ENCODE measurements at regions not wholly inside any gene's neighbourhood (a gene's known extent, or its start where the extent isn't known, plus 50 kb on each side); places are given as distances from the start of the nearest gene placed in this dataset.
"Not testable (repeated sequence)": the region's sequence is repeated elsewhere in the genome, so short reads cannot be mapped to it uniquely, and the experiment has no call there.

- no peaks in the 10 kb centered on the region for H3K36me3 ChIP-seq (ENCODE audit: control insufficient read depth in 5 of 5, insufficient read depth in 5 of 5, low read length in 5 of 5)
- peaks cover 0 to 11% (median 0%) of the 10 kb centered on the region in 5 donors for H3K4me1 ChIP-seq (ENCODE audit: control insufficient read depth in 5 of 5, insufficient read depth in 5 of 5, low read length in 5 of 5)
- no peaks in the 10 kb centered on the region for H3K27me3 ChIP-seq (ENCODE audit: control insufficient read depth in 5 of 5, insufficient read depth in 4 of 5, low read length in 5 of 5)
- H3K27ac ChIP-seq (ENCODE audit: low read depth, low read length), result peak overlapping the region; percentile 6
- H3K9me3 ChIP-seq (ENCODE audit: control insufficient read depth in 5 of 5, low read length in 5 of 5), result peaks cover 0 to 4% (median 0%) of the 10 kb centered on the region in 5 donors
- no peak overlapping the region for H3K4me3 ChIP-seq (ENCODE audit: low read depth in 1 of 5, low read length in 5 of 5)
- no peak overlapping the region for H3K9ac ChIP-seq (ENCODE audit: low read length in 5 of 5)
Measured at GRCh38 chr3:191721390-191721861, 260.5 kb downstream of the PYDC2 start.

- Histone ChIP-seq H3K9me3 (ENCODE audit: control insufficient read depth in 5 of 5, low read length in 5 of 5) (peaks cover 0 to 4% (median 0%) of the 10 kb centered on the region in 5 donors), H3K4me1 (ENCODE audit: control insufficient read depth in 5 of 5, insufficient read depth in 5 of 5, low read length in 5 of 5) (peaks cover 0 to 11% (median 0%) of the 10 kb centered on the region in 5 donors), H3K4me3 (ENCODE audit: low read depth in 1 of 5, low read length in 5 of 5) (no peak overlapping the region), H3K36me3 (ENCODE audit: control insufficient read depth in 5 of 5, insufficient read depth in 5 of 5, low read length in 5 of 5) (no peaks in the 10 kb centered on the region), H3K27me3 (ENCODE audit: control insufficient read depth in 5 of 5, insufficient read depth in 4 of 5, low read length in 5 of 5) (no peaks in the 10 kb centered on the region), H3K9ac (ENCODE audit: low read length in 5 of 5) (no peak overlapping the region), H3K27ac (ENCODE audit: low read depth, low read length) (peak overlapping the region; percentile 6)
Measured at GRCh38 chr3:191721990-191722389, 261.0 kb downstream of the PYDC2 start.

GRCh38 chr3:191727338-191727737, 266.4 kb downstream of the PYDC2 start:
- peaks cover 0 to 4% (median 0%) of the 10 kb centered on the region in 5 donors for H3K9me3 ChIP-seq (ENCODE audit: control insufficient read depth in 5 of 5, low read length in 5 of 5)

GRCh38 chr3:191728186-191728585, 267.2 kb downstream of the PYDC2 start:
- H3K4me1 ChIP-seq (ENCODE audit: control insufficient read depth in 5 of 5, insufficient read depth in 5 of 5, low read length in 5 of 5), result no peaks in the 10 kb centered on the region
- no peak overlapping the region for H3K27ac ChIP-seq (ENCODE audit: low read depth, low read length)
- no peak overlapping the region for H3K4me3 ChIP-seq (ENCODE audit: low read depth in 1 of 5, low read length in 5 of 5)
- no peaks in the 10 kb centered on the region for H3K36me3 ChIP-seq (ENCODE audit: control insufficient read depth in 5 of 5, insufficient read depth in 5 of 5, low read length in 5 of 5)
- peaks cover 0 to 4% (median 0%) of the 10 kb centered on the region in 5 donors for H3K9me3 ChIP-seq (ENCODE audit: control insufficient read depth in 5 of 5, low read length in 5 of 5)
- H3K27me3 ChIP-seq (ENCODE audit: control insufficient read depth in 5 of 5, insufficient read depth in 4 of 5, low read length in 5 of 5), result no peaks in the 10 kb centered on the region
- H3K9ac ChIP-seq (ENCODE audit: low read length in 5 of 5), result no peak overlapping the region

More at GRCh38 chr3:191727338-191727737, 266.4 kb downstream of the PYDC2 start:
- no peak overlapping the region for H3K4me3 ChIP-seq (ENCODE audit: low read depth in 1 of 5, low read length in 5 of 5)
- H3K27me3 ChIP-seq (ENCODE audit: control insufficient read depth in 5 of 5, insufficient read depth in 4 of 5, low read length in 5 of 5), result no peaks in the 10 kb centered on the region
- H3K4me1 ChIP-seq (ENCODE audit: control insufficient read depth in 5 of 5, insufficient read depth in 5 of 5, low read length in 5 of 5), result no peaks in the 10 kb centered on the region
- H3K27ac ChIP-seq (ENCODE audit: low read depth, low read length), result no peak overlapping the region
- H3K36me3 ChIP-seq (ENCODE audit: control insufficient read depth in 5 of 5, insufficient read depth in 5 of 5, low read length in 5 of 5), result no peaks in the 10 kb centered on the region
- no peak overlapping the region for H3K9ac ChIP-seq (ENCODE audit: low read length in 5 of 5)

- Histone ChIP-seq H3K9ac (ENCODE audit: low read length in 5 of 5) (no peak overlapping the region), H3K4me3 (ENCODE audit: low read depth in 1 of 5, low read length in 5 of 5) (no peak overlapping the region), H3K27me3 (ENCODE audit: control insufficient read depth in 5 of 5, insufficient read depth in 4 of 5, low read length in 5 of 5) (no peaks in the 10 kb centered on the region), H3K36me3 (ENCODE audit: control insufficient read depth in 5 of 5, insufficient read depth in 5 of 5, low read length in 5 of 5) (no peaks in the 10 kb centered on the region), H3K9me3 (ENCODE audit: control insufficient read depth in 5 of 5, low read length in 5 of 5) (peaks cover 0 to 13% (median 0%) of the 10 kb centered on the region in 5 donors), H3K4me1 (ENCODE audit: control insufficient read depth in 5 of 5, insufficient read depth in 5 of 5, low read length in 5 of 5) (no peaks in the 10 kb centered on the region), H3K27ac (ENCODE audit: low read depth, low read length) (no peak overlapping the region)
Measured at GRCh38 chr3:191737742-191738141, 276.8 kb downstream of the PYDC2 start.

- no peak overlapping the region for H3K27ac ChIP-seq (ENCODE audit: low read depth, low read length)
- no peak overlapping the region for H3K4me3 ChIP-seq (ENCODE audit: low read depth in 1 of 5, low read length in 5 of 5)
- H3K36me3 ChIP-seq (ENCODE audit: control insufficient read depth in 5 of 5, insufficient read depth in 5 of 5, low read length in 5 of 5), result no peaks in the 10 kb centered on the region
- H3K9me3 ChIP-seq (ENCODE audit: control insufficient read depth in 5 of 5, low read length in 5 of 5), result peaks cover 0 to 13% (median 0%) of the 10 kb centered on the region in 5 donors
- no peak overlapping the region for H3K9ac ChIP-seq (ENCODE audit: low read length in 5 of 5)
- H3K4me1 ChIP-seq (ENCODE audit: control insufficient read depth in 5 of 5, insufficient read depth in 5 of 5, low read length in 5 of 5), result no peaks in the 10 kb centered on the region
- no peaks in the 10 kb centered on the region for H3K27me3 ChIP-seq (ENCODE audit: control insufficient read depth in 5 of 5, insufficient read depth in 4 of 5, low read length in 5 of 5)
Measured at GRCh38 chr3:191740712-191741111, 279.7 kb downstream of the PYDC2 start.

GRCh38 chr3:191741847-191742350, 280.9 kb downstream of the PYDC2 start:
- H3K27me3 ChIP-seq (ENCODE audit: control insufficient read depth in 5 of 5, insufficient read depth in 4 of 5, low read length in 5 of 5); H3K9me3 ChIP-seq (ENCODE audit: control insufficient read depth in 5 of 5, low read length in 5 of 5); H3K9ac ChIP-seq (ENCODE audit: low read length in 5 of 5); H3K4me1 ChIP-seq (ENCODE audit: control insufficient read depth in 5 of 5, insufficient read depth in 5 of 5, low read length in 5 of 5); H3K27ac ChIP-seq (ENCODE audit: low read depth, low read length); H3K36me3 ChIP-seq (ENCODE audit: control insufficient read depth in 5 of 5, insufficient read depth in 5 of 5, low read length in 5 of 5): not testable (repeated sequence)
- peak overlapping the region in 1 of 5 donors; percentile 1 for H3K4me3 ChIP-seq (ENCODE audit: low read depth in 1 of 5, low read length in 5 of 5)

GRCh38 chr3:191743283-191743682, 282.3 kb downstream of the PYDC2 start:
- no peak overlapping the region for H3K27ac ChIP-seq (ENCODE audit: low read depth, low read length)
- no peak overlapping the region for H3K4me3 ChIP-seq (ENCODE audit: low read depth in 1 of 5, low read length in 5 of 5)
- H3K9me3 ChIP-seq (ENCODE audit: control insufficient read depth in 5 of 5, low read length in 5 of 5), result peaks cover 0 to 9% (median 0%) of the 10 kb centered on the region in 5 donors
- H3K9ac ChIP-seq (ENCODE audit: low read length in 5 of 5), result no peak overlapping the region
- no peaks in the 10 kb centered on the region for H3K36me3 ChIP-seq (ENCODE audit: control insufficient read depth in 5 of 5, insufficient read depth in 5 of 5, low read length in 5 of 5)
- H3K4me1 ChIP-seq (ENCODE audit: control insufficient read depth in 5 of 5, insufficient read depth in 5 of 5, low read length in 5 of 5), result no peaks in the 10 kb centered on the region
- H3K27me3 ChIP-seq (ENCODE audit: control insufficient read depth in 5 of 5, insufficient read depth in 4 of 5, low read length in 5 of 5), result no peaks in the 10 kb centered on the region

- no peaks in the 10 kb centered on the region for H3K36me3 ChIP-seq (ENCODE audit: control insufficient read depth in 5 of 5, insufficient read depth in 5 of 5, low read length in 5 of 5)
- H3K4me1 ChIP-seq (ENCODE audit: control insufficient read depth in 5 of 5, insufficient read depth in 5 of 5, low read length in 5 of 5), result no peaks in the 10 kb centered on the region
- no peaks in the 10 kb centered on the region for H3K27me3 ChIP-seq (ENCODE audit: control insufficient read depth in 5 of 5, insufficient read depth in 4 of 5, low read length in 5 of 5)
- H3K9me3 ChIP-seq (ENCODE audit: control insufficient read depth in 5 of 5, low read length in 5 of 5), result no peaks in the 10 kb centered on the region
- H3K27ac ChIP-seq (ENCODE audit: low read depth, low read length), result no peak overlapping the region
- no peak overlapping the region for H3K9ac ChIP-seq (ENCODE audit: low read length in 5 of 5)
- no peak overlapping the region for H3K4me3 ChIP-seq (ENCODE audit: low read depth in 1 of 5, low read length in 5 of 5)
Measured at GRCh38 chr3:191750618-191751017, 289.7 kb downstream of the PYDC2 start.

GRCh38 chr3:191753196-191753595, 292.2 kb downstream of the PYDC2 start:
- no peaks in the 10 kb centered on the region for H3K27me3 ChIP-seq (ENCODE audit: control insufficient read depth in 5 of 5, insufficient read depth in 4 of 5, low read length in 5 of 5)
- no peak overlapping the region for H3K27ac ChIP-seq (ENCODE audit: low read depth, low read length)
- H3K9ac ChIP-seq (ENCODE audit: low read length in 5 of 5), result no peak overlapping the region
- H3K4me3 ChIP-seq (ENCODE audit: low read depth in 1 of 5, low read length in 5 of 5), result no peak overlapping the region
- H3K36me3 ChIP-seq (ENCODE audit: control insufficient read depth in 5 of 5, insufficient read depth in 5 of 5, low read length in 5 of 5), result no peaks in the 10 kb centered on the region
- H3K4me1 ChIP-seq (ENCODE audit: control insufficient read depth in 5 of 5, insufficient read depth in 5 of 5, low read length in 5 of 5), result no peaks in the 10 kb centered on the region
- H3K9me3 ChIP-seq (ENCODE audit: control insufficient read depth in 5 of 5, low read length in 5 of 5), result no peaks in the 10 kb centered on the region

Data from subcutaneous abdominal adipose tissue (tissue), 5 donors.